NCI-H446 (cell line): ENCODE measurements at regions not wholly inside any gene's neighbourhood (a gene's known extent, or its start where the extent isn't known, plus 50 kb on each side); places are given as distances from the start of the nearest gene placed in this dataset.
"Not testable (repeated sequence)": the region's sequence is repeated elsewhere in the genome, so short reads cannot be mapped to it uniquely, and the experiment has no call there.

Experiments used
- DNase-seq, 2 experiments: peaks; one replicate each; lab custom pipeline; 2025; lab: John Stamatoyannopoulos, UW

- no peak for DNase-seq
Measured at GRCh38 chr5:17127743-17128231, 89.6 kb upstream of the BASP1 start.

DNA sequence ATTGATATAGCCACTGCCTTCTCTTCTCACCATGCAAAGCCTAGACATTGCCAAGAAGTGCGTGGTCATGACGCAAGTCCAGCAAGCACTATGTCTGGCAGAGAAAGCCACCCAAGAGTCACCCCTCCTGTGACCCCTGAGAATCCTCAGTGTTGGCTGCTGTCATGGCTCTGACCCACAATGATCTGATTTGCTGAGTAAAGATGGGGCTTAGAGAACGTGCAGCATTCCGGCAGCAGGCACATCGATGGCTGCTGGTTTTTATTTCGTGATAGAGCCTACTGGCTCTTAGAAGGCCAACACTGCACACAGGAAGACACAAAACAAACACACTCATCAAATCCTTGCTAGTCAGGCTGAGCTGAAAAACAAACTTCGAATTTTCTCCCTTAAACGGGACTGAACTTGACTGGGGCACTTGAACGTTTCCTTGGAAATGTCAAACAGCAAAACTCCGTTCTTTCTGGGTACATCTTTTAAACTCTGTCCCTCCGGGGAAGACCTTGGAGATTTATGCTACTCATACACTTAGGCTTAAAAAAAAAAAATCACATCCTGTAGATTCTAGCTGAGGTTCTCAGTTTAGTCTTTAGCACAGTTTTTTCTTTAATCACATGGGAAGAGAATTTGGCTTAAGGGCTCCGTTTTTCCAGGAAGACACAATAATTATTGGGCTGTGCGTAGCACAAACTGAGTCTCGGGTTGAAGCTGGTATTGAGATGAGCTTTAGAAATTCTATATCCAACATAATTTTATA is 88.2 kb upstream of the BASP1 start:
- no peak for DNase-seq

DNA sequence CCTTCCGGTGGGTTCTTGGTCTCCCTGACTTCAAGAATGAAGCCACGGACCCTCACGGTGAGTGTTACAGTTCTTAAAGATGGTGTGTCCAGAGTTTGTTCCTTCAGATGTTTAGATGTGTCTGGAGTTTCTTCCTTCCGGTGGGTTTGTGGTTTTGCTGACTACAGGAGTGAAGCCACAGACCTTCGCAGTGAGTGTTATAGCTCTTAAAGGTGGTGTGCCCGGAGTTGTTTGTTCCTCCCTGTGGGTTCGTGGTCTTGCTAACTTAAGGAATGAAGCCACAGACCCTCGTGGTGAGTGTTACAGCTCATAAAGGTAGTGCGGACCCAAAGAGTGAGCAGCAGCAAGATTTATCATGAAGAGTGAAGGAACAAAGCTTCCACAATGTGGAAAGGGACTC is 87.1 kb upstream of the BASP1 start:
- not testable (repeated sequence) for DNase-seq

DNA sequence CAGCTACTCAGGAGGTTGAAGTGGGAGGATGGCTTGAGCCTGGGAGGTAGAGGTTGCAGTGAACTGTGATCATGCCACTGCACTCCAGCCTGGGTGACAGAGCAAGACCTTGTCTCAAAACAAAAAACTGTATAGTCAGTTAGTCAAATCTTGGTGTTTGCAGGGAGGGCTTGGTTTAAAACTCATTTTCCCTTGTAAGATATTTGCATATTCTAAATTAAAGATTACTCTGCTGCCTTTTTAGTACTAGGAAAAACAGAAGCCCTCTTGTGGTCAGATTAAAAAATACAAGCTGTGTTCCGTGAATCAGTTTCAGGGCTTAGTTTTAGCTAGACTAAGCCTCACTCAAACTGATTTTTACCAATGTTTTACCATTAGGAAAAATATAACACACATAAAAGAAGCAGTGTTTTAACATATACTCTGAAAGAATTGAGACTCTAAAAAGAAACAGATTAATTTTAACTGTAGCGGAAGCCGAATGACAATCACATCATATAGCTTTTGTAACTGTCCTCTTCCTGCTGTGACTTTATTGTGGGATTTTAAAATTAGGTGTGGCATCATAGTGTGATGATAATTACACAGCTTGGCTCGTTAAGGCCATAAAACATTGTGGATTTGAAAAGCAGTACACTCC is 84.9 kb upstream of the BASP1 start:
- DNase-seq = peak; percentile 55 to 81

GRCh38 chr5:17135050-17135449 is 82.4 kb upstream of the BASP1 start:
- no peak for DNase-seq

GRCh38 chr5:17143335-17143734 is 74.1 kb upstream of the BASP1 start:
- DNase-seq = no peak

- no peak for DNase-seq
Measured at GRCh38 chr5:17146280-17146841, 71.1 kb upstream of the BASP1 start.

- DNase-seq = no peak
Measured at GRCh38 chr5:17147170-17147569, 70.3 kb upstream of the BASP1 start.

- DNase-seq = no peak
Measured at GRCh38 chr5:17147617-17148016, 69.8 kb upstream of the BASP1 start.

- DNase-seq = no peak
Measured at GRCh38 chr5:17148481-17148880, 69.0 kb upstream of the BASP1 start.

GRCh38 chr5:17149786-17150185 is 67.6 kb upstream of the BASP1 start:
- DNase-seq = no peak

- no peak for DNase-seq
Measured at GRCh38 chr5:17150531-17150930, 66.9 kb upstream of the BASP1 start.

GRCh38 chr5:17151686-17152085 is 65.7 kb upstream of the BASP1 start:
- DNase-seq = no peak

- DNase-seq = no peak
Measured at GRCh38 chr5:17154211-17154996, 63.0 kb upstream of the BASP1 start.

DNA sequence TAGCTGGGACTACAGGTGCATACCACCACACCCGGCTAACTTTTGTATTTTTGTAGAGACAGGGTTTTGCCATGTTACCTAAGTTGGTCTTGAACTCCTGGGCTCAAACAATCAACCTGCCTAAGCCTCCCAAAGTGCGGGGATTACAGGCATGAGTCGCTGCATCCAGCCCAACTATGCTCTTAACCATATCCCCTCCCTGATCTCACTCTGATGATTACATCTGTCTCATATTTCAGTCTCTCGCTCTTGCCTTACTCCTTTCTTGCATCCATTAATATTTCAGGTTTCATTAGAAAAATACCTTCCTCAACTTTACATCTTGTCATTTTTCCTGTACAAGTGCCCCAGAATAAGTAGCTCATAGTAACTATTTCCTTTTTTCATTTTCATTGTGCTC is 61.0 kb upstream of the BASP1 start:
- DNase-seq = no peak

DNA sequence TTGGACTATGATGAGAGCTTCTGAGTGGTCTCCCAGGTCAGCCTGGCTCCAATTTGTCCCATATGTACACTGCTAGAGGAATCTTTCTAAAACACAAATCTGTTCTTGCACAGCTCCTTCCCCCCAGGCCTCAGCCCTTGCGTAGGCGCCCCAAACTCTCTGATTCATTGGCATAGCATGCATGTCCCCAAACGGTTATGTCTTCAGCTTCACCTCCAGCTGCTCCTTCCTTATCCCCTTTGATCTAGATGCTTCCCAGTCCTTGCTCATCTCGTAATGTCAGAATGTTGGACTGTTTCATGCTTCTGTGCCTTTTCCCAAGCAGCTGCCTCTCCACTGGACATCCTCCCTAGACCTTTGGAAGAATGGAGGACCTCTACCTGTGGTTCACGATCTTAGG is 60.1 kb upstream of the BASP1 start:
- DNase-seq = no peak

- DNase-seq = no peak
Measured at GRCh38 chr5:17157916-17158529, 59.4 kb upstream of the BASP1 start.

- DNase-seq = no peak
Measured at GRCh38 chr5:17160756-17161040, 56.7 kb upstream of the BASP1 start.

DNA sequence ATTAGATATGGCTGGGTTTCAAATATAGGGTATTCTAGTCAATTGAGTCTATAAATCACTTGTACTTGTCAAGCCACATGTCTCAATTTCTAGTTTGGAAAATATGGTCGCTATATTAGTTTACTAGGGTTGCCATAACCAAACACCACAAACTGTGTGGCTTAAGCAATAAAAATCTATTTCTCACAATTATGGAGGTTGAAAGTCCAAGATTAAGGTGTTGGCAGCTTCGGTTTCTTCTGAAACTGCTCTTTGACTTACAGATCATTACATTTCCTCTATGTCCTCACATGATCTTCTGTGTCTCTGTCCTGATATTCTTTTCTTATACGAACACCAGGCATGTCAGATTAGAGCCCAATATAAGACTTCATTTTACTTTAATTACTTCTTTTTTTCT is 55.8 kb upstream of the BASP1 start:
- no peak for DNase-seq

DNA sequence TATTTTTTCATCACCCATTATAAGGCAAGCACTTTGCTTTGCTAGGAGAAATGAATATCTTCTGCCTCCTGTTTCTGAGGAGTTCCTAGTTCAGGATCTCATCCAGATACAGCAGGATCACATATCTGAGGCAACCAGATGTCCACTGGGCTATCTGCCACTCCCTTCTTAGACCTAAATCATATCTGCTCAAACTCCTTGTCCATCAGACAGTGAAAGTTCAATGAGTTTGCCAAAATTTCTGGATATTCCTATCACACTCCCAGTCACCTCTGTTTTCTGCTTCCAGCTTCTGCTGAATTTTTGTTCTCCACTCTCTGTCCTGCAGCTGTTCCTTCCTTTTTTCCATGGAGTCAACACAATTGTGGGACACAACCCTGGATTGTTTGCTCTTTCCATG is 54.2 kb upstream of the BASP1 start:
- peak in 1 of 2 experiments; percentile 59 for DNase-seq

GRCh38 chr5:17167171-17167891 is 50.1 kb upstream of the BASP1 start:
- no peak for DNase-seq
